RKO (cell line): ENCODE measurements at regions not wholly inside any gene's neighbourhood (a gene's known extent, or its start where the extent isn't known, plus 50 kb on each side); places are given as distances from the start of the nearest gene placed in this dataset.

Experiments used
- DNase-seq: peaks from one replicate; pipeline ENCODE4 v3.0.0-alpha.2; 2016; ENCODE audit warnings: low spot score

- no peak for DNase-seq
These were observed 1662.6 kb upstream of the SEL1L start for GRCh38 chr14:83196236-83196635.

GRCh38 chr14:83197271-83197670 lies 1663.6 kb upstream of the SEL1L start:
- DNase-seq: no peak

- DNase-seq: no peak
These were observed 1673.9 kb upstream of the SEL1L start for GRCh38 chr14:83207550-83207949.

- peak; percentile 8 for DNase-seq
These were observed 1674.7 kb upstream of the SEL1L start for GRCh38 chr14:83208341-83208740.

- DNase-seq: no peak
These were observed 1683.8 kb upstream of the SEL1L start for GRCh38 chr14:83217492-83217891.

- DNase-seq: no peak
These were observed 1714.4 kb upstream of the SEL1L start for GRCh38 chr14:83247924-83248639.

GRCh38 chr14:83251402-83251801 lies 1717.7 kb upstream of the SEL1L start:
- DNase-seq: no peak

- DNase-seq: no peak
These were observed 1720.2 kb upstream of the SEL1L start for GRCh38 chr14:83253870-83254269.

GRCh38 chr14:83255015-83255726 lies 1721.5 kb upstream of the SEL1L start:
- DNase-seq: no peak

- no peak for DNase-seq
These were observed 1722.1 kb upstream of the SEL1L start for GRCh38 chr14:83255727-83256090.

GRCh38 chr14:83257466-83258439 lies 1724.1 kb upstream of the SEL1L start:
- DNase-seq: no peak

- no peak for DNase-seq
These were observed 1727.1 kb upstream of the SEL1L start for GRCh38 chr14:83260751-83261150.

- no peak for DNase-seq
These were observed 1735.9 kb upstream of the SEL1L start for GRCh38 chr14:83269583-83269982.

- no peak for DNase-seq
These were observed 1738.0 kb upstream of the SEL1L start for GRCh38 chr14:83271663-83272062.

GRCh38 chr14:83280719-83281118 lies 1747.1 kb upstream of the SEL1L start:
- no peak for DNase-seq

- no peak for DNase-seq
These were observed 1749.1 kb upstream of the SEL1L start for GRCh38 chr14:83282706-83283105.

- no peak for DNase-seq
These were observed 1753.6 kb upstream of the SEL1L start for GRCh38 chr14:83287300-83287699.

- DNase-seq: no peak
These were observed 1755.7 kb upstream of the SEL1L start for GRCh38 chr14:83289390-83289789.

- no peak for DNase-seq
These were observed 1756.2 kb upstream of the SEL1L start for GRCh38 chr14:83289896-83290295.

GRCh38 chr14:83290447-83290846 lies 1756.8 kb upstream of the SEL1L start:
- no peak for DNase-seq

GRCh38 chr14:83291714-83292113 lies 1758.1 kb upstream of the SEL1L start:
- no peak for DNase-seq

- DNase-seq: no peak
These were observed 1761.3 kb upstream of the SEL1L start for GRCh38 chr14:83294941-83295340.

GRCh38 chr14:83297361-83297760 lies 1763.7 kb upstream of the SEL1L start:
- no peak for DNase-seq
